D721Med (cell line): ENCODE measurements at regions not wholly inside any gene's neighbourhood (a gene's known extent, or its start where the extent isn't known, plus 50 kb on each side); places are given as distances from the start of the nearest gene placed in this dataset.
A peak's percentile ranks its signal among the peaks of the same experiment; 100 is the strongest.

ENCODE experiments used
- DNase-seq: peaks from one replicate; pipeline ENCODE4 v3.0.0; 2011; ENCODE audit warnings: low spot score; ENCODE audit not compliant: insufficient read length
- FAIRE-seq: peaks from 2 replicates; lab custom pipeline; 2011; peaks lifted over from hg19 to GRCh38; lab: Jason Lieb, UNC
- CTCF ChIP-seq: IDR thresholded peaks from 2 replicates; pipeline ENCODE4 v1.5.1; 2012; ENCODE audit warnings: mild to moderate bottlenecking, control low read depth; ENCODE audit not compliant: insufficient read depth; ENCODE audit errors: missing control alignments

GRCh38 chr2:67215214-67216055 lies 181.7 kb upstream of the ETAA1 start:
- FAIRE-seq (no peak), DNase-seq (no peak)
- TF ChIP-seq CTCF: peak; percentile 64

- no peak for TF ChIP-seq CTCF
- FAIRE-seq: no peak
Observed at GRCh38 chr2:67216103-67216502, 181.0 kb upstream of the ETAA1 start.

GRCh38 chr2:67216881-67217280 lies 180.3 kb upstream of the ETAA1 start:
- DNase-seq (no peak), FAIRE-seq (no peak)
- TF ChIP-seq CTCF: no peak

More at GRCh38 chr2:67216103-67216502, 181.0 kb upstream of the ETAA1 start:
- DNase-seq: no peak

- DNase-seq (no peak), FAIRE-seq (peak; percentile 32)
- no peak for TF ChIP-seq CTCF
Observed at GRCh38 chr2:67217398-67217797, 179.7 kb upstream of the ETAA1 start.

GRCh38 chr2:67218056-67218455 lies 179.1 kb upstream of the ETAA1 start:
- DNase-seq: no peak
- TF ChIP-seq CTCF: no peak
- no peak for FAIRE-seq

GRCh38 chr2:67219651-67220050 lies 177.5 kb upstream of the ETAA1 start:
- DNase-seq (no peak), FAIRE-seq (no peak)
- no peak for TF ChIP-seq CTCF

GRCh38 chr2:67221266-67221665 lies 175.9 kb upstream of the ETAA1 start:
- no peak for DNase-seq
- TF ChIP-seq CTCF: no peak
- FAIRE-seq: no peak
